WTC11 (cell line): ENCODE measurements at regions not wholly inside any gene's neighbourhood (a gene's known extent, or its start where the extent isn't known, plus 50 kb on each side); places are given as distances from the start of the nearest gene placed in this dataset.

Experiments
- ATAC-seq: fragments of 200-7000 bp; cut with Tn5 transposase; 2 replicates; pipeline ENCODE4 v1.10.0; 2021; ENCODE audit warnings: mild to moderate bottlenecking, moderate library complexity
- CTCF ChIA-PET: fragments of 300-600 bp; sonication (Branson Sonifier 250); formaldehyde crosslinking; loops from one replicate; lab custom pipeline; 2021; ENCODE audit warnings: antibody characterized with exemption; lab: Charles Lee
- POLR2A ChIA-PET: fragments of 350-600 bp; sonication (Branson Sonifier 250); formaldehyde crosslinking; loops from one replicate; lab custom pipeline; 2021; ENCODE audit warnings: antibody characterized with exemption; lab: Charles Lee
- DNase-seq: peaks from one replicate; pipeline ENCODE4 v3.0.0; 2021; ENCODE audit warnings: low spot score
- H3K27ac Mint-ChIP-seq: 2 replicates; pipeline ENCODE4 v1.8.0; 2021; ENCODE audit warnings: mixed read lengths
- H3K27me3 Mint-ChIP-seq: 2 replicates; pipeline ENCODE4 v1.8.0; 2021; ENCODE audit warnings: low read depth, mild to moderate bottlenecking, moderate library complexity, mixed read lengths
- H3K36me3 Mint-ChIP-seq: 2 replicates; pipeline ENCODE4 v1.8.0; 2021; ENCODE audit warnings: mixed read lengths
- H3K4me1 Mint-ChIP-seq: 2 replicates; pipeline ENCODE4 v1.8.0; 2022; ENCODE audit warnings: mixed read lengths
- H3K4me3 Mint-ChIP-seq: 2 replicates; pipeline ENCODE4 v1.8.0; 2021; ENCODE audit warnings: mild to moderate bottlenecking, moderate library complexity, mixed read lengths
- H3K9me3 Mint-ChIP-seq: 2 replicates; pipeline ENCODE4 v1.8.0; 2021; ENCODE audit warnings: mixed read lengths
- GRHL2 ChIP-seq: fragments of 250-450 bp; sonication (Bioruptor Pico); IDR thresholded peaks from 2 replicates; pipeline ENCODE4 v1.8.0; 2022; ENCODE audit warnings: mild to moderate bottlenecking, moderate library complexity; ENCODE audit not compliant: insufficient replicate concordance, severe bottlenecking
- KAT7 ChIP-seq: sonication (generic); formaldehyde crosslinking; IDR thresholded peaks from 2 replicates; pipeline ENCODE4 v1.8.1; 2023; ENCODE audit warnings: missing genetic modification reagents, mild to moderate bottlenecking, borderline replicate concordance
- NFE2L1 ChIP-seq: sonication (generic); formaldehyde crosslinking; IDR thresholded peaks from 2 replicates; pipeline ENCODE4 v1.8.1; 2023; ENCODE audit warnings: missing genetic modification reagents
- NFYB ChIP-seq: sonication (generic); formaldehyde crosslinking; conservative IDR thresholded peaks from 2 replicates; pipeline ENCODE4 v1.8.0; 2022; ENCODE audit warnings: low read depth, missing genetic modification reagents
- NR3C1 ChIP-seq: sonication (generic); formaldehyde crosslinking; conservative IDR thresholded peaks from 2 replicates; pipeline ENCODE4 v1.8.1; 2023; ENCODE audit warnings: low read depth, mild to moderate bottlenecking, missing genetic modification reagents
- PRDM15 ChIP-seq: sonication (generic); formaldehyde crosslinking; IDR thresholded peaks from 2 replicates; pipeline ENCODE4 v1.8.0; 2022; ENCODE audit warnings: missing genetic modification reagents
- PRRX2 ChIP-seq: fragments of 250-450 bp; sonication (Bioruptor Pico); IDR thresholded peaks from 2 replicates; pipeline ENCODE4 v1.8.0; 2021; ENCODE audit warnings: mild to moderate bottlenecking
- RORB ChIP-seq: fragments of 250-450 bp; sonication (Bioruptor Pico); IDR thresholded peaks from 2 replicates; pipeline ENCODE4 v1.9.0; 2021; ENCODE audit warnings: mild to moderate bottlenecking
- ZBTB21 ChIP-seq: sonication (generic); formaldehyde crosslinking; IDR thresholded peaks from 2 replicates; pipeline ENCODE4 v1.8.1; 2023; ENCODE audit warnings: mild to moderate bottlenecking, missing genetic modification reagents, borderline replicate concordance
- ZNF219 ChIP-seq: sonication (generic); formaldehyde crosslinking; IDR thresholded peaks from 2 replicates; pipeline ENCODE4 v1.8.0; 2023; ENCODE audit warnings: missing genetic modification reagents, mild to moderate bottlenecking, borderline replicate concordance
- ZNF263 ChIP-seq: sonication (generic); formaldehyde crosslinking; IDR thresholded peaks from 2 replicates; pipeline ENCODE4 v1.8.1; 2022; ENCODE audit warnings: low read depth, mild to moderate bottlenecking, moderate library complexity, missing genetic modification reagents
- ZNF281 ChIP-seq: sonication (generic); formaldehyde crosslinking; IDR thresholded peaks from 2 replicates; pipeline ENCODE4 v1.8.0; 2023; ENCODE audit warnings: mild to moderate bottlenecking, missing genetic modification reagents
- ZNF416 ChIP-seq: fragments of 250-450 bp; sonication (Bioruptor Pico); IDR thresholded peaks from 2 replicates; pipeline ENCODE4 v1.9.0; 2021; ENCODE audit warnings: mild to moderate bottlenecking, inconsistent platforms
- ZSCAN18 ChIP-seq: fragments of 250-450 bp; sonication (Bioruptor Pico); IDR thresholded peaks from 2 replicates; pipeline ENCODE4 v2.1.2; 2022; ENCODE audit warnings: mild to moderate bottlenecking, moderate library complexity
- TF ChIP-seq, protein P1 (sequence below): sonication (generic); formaldehyde crosslinking; IDR thresholded peaks from 2 replicates; pipeline ENCODE4 v1.8.1; 2022; ENCODE audit warnings: mild to moderate bottlenecking, moderate library complexity, missing genetic modification reagents
- TF ChIP-seq, protein P2 (sequence below): sonication (generic); formaldehyde crosslinking; IDR thresholded peaks from 2 replicates; pipeline ENCODE4 v1.8.1; 2022; ENCODE audit warnings: low read depth, mild to moderate bottlenecking, moderate library complexity, missing genetic modification reagents, borderline replicate concordance
- TF ChIP-seq, protein P3 (sequence below): fragments of 200-600 bp; IDR thresholded peaks from 2 replicates; pipeline ENCODE4 v1.8.0; 2022; ENCODE audit warnings: antibody characterized with exemption

DNA sequence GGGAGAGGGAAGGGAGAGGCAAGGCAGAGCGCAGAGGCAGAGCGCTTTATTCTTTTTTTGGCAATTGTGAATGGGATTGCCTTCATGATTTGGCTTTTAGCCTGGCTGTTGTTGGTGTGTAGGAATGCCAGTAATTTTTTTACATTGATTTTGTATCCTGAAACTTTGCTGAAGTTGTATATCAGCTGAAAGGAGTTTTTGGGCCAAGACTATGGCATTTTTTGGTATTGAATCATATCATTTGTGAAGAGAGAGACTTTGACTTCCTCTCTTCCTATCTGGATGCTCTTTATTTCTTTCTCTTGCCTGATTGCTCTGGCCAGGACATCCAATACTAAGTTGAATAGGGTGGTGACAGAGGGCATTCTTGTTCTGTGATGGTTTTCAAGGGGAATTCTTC is 291.3 kb downstream of the REEP3 start:
- Mint-ChIP-seq H3K36me3 (peaks cover 15% of the 10 kb centered on the region), H3K27ac (no peak overlapping the region), H3K9me3 (peaks cover 45% of the 10 kb centered on the region), H3K4me1 (no peaks in the 10 kb centered on the region), H3K4me3 (no peak overlapping the region), H3K27me3 (peaks cover 3% of the 10 kb centered on the region; the same call in 1 of the 2 replicates)
- ChIA-PET POLR2A (no interaction called here), CTCF (no interaction called here)
- DNase-seq (no peak), ATAC-seq (no peak)
- TF ChIP-seq NFYB (no peak), ZNF416 (CRISPR knock-in tag) (no peak), ZBTB21 (CRISPR knock-in tag) (no peak), KAT7 (CRISPR knock-in tag) (no peak), ZNF281 (CRISPR knock-in tag) (no peak), RORB (CRISPR knock-in tag) (no peak), ZSCAN18 (CRISPR knock-in tag) (no peak), ZNF263 (CRISPR knock-in tag) (no peak), NR3C1 (CRISPR knock-in tag) (no peak), ZNF219 (CRISPR knock-in tag) (no peak), GRHL2 (CRISPR knock-in tag) (no peak)
- TF ChIP-seq, protein P1, sequence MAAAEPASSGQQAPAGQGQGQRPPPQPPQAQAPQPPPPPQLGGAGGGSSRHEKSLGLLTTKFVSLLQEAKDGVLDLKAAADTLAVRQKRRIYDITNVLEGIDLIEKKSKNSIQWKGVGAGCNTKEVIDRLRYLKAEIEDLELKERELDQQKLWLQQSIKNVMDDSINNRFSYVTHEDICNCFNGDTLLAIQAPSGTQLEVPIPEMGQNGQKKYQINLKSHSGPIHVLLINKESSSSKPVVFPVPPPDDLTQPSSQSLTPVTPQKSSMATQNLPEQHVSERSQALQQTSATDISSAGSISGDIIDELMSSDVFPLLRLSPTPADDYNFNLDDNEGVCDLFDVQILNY (CRISPR knock-in tag): no peak

DNA sequence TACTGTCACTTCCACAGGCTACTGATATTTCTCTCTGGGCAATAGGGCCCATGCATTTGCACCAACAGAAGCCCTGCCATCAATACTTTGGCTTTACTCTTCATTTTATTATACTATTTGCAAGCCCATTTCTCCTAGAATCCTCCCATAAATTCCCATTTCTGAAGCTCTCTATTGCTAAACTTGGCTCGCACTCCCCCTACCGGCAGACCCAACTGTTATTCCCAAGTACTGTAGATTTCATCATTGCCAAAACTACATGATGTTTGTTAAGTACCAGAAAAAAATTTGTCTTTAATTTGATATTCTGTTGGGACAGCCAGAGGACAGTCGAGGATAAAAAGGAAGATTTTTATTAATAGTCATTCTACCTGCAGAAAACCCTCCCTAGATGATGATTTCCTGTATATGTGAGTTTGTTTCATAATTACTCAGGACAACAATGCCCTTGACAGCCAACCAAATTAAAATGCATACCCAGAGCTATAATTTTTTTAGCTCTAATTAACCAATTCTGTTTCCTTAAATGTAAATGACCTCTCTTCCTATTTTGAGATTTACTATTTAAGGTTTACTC is 298.6 kb downstream of the REEP3 start:
- H3K4me3 Mint-ChIP-seq: no peak overlapping the region
- CTCF ChIA-PET: interaction anchor here (0.6 to 1.7 kb wide), 14 partner anchors 9 to 653 kb away, joined by 3 to 18 read pairs (median 4); no protein-coding TSS in a partner anchor
- H3K9me3 Mint-ChIP-seq: peaks cover 8% of the 10 kb centered on the region
- no peak for TF ChIP-seq PRRX2
- no peak for TF ChIP-seq NFE2L1 (CRISPR knock-in tag)
- TF ChIP-seq, protein P2, sequence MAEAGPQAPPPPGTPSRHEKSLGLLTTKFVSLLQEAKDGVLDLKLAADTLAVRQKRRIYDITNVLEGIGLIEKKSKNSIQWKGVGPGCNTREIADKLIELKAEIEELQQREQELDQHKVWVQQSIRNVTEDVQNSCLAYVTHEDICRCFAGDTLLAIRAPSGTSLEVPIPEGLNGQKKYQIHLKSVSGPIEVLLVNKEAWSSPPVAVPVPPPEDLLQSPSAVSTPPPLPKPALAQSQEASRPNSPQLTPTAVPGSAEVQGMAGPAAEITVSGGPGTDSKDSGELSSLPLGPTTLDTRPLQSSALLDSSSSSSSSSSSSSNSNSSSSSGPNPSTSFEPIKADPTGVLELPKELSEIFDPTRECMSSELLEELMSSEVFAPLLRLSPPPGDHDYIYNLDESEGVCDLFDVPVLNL (CRISPR knock-in tag): no peak
- TF ChIP-seq ZNF263 (CRISPR knock-in tag): no peak
- TF ChIP-seq, protein P3, sequence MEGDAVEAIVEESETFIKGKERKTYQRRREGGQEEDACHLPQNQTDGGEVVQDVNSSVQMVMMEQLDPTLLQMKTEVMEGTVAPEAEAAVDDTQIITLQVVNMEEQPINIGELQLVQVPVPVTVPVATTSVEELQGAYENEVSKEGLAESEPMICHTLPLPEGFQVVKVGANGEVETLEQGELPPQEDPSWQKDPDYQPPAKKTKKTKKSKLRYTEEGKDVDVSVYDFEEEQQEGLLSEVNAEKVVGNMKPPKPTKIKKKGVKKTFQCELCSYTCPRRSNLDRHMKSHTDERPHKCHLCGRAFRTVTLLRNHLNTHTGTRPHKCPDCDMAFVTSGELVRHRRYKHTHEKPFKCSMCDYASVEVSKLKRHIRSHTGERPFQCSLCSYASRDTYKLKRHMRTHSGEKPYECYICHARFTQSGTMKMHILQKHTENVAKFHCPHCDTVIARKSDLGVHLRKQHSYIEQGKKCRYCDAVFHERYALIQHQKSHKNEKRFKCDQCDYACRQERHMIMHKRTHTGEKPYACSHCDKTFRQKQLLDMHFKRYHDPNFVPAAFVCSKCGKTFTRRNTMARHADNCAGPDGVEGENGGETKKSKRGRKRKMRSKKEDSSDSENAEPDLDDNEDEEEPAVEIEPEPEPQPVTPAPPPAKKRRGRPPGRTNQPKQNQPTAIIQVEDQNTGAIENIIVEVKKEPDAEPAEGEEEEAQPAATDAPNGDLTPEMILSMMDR: peak; percentile 69
- TF ChIP-seq PRDM15 (CRISPR knock-in tag): no peak
- TF ChIP-seq, all 79 proteins: peak for 1
- no peak overlapping the region for H3K27ac Mint-ChIP-seq
- peak; percentile 74 for DNase-seq
- ATAC-seq: peak; percentile 46
- no peaks in the 10 kb centered on the region for H3K36me3 Mint-ChIP-seq
- no peaks in the 10 kb centered on the region for H3K27me3 Mint-ChIP-seq
- POLR2A ChIA-PET: no interaction called here
- no peaks in the 10 kb centered on the region for H3K4me1 Mint-ChIP-seq
